ENCODE measurements at regions not wholly inside any gene's neighbourhood (a gene's known extent, or its start where the extent isn't known, plus 50 kb on each side); places are given as distances from the start of the nearest gene placed in this dataset.

- no peak for TF ChIP-seq POLR2A (IDR thresholded peaks at IDR 0.05; ENCODE audit: low read depth)
- TF ChIP-seq, protein P1, sequence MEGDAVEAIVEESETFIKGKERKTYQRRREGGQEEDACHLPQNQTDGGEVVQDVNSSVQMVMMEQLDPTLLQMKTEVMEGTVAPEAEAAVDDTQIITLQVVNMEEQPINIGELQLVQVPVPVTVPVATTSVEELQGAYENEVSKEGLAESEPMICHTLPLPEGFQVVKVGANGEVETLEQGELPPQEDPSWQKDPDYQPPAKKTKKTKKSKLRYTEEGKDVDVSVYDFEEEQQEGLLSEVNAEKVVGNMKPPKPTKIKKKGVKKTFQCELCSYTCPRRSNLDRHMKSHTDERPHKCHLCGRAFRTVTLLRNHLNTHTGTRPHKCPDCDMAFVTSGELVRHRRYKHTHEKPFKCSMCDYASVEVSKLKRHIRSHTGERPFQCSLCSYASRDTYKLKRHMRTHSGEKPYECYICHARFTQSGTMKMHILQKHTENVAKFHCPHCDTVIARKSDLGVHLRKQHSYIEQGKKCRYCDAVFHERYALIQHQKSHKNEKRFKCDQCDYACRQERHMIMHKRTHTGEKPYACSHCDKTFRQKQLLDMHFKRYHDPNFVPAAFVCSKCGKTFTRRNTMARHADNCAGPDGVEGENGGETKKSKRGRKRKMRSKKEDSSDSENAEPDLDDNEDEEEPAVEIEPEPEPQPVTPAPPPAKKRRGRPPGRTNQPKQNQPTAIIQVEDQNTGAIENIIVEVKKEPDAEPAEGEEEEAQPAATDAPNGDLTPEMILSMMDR (IDR thresholded peaks at IDR 0.05), result no peak
- TF ChIP-seq EP300 (IDR thresholded peaks at IDR 0.05), result no peak
Measured at GRCh38 chr5:88557881-88558280, 289.2 kb upstream of the TMEM161B start.
